Subcutaneous abdominal adipose tissue (tissue), 5 donors: ENCODE measurements at regions not wholly inside any gene's neighbourhood (a gene's known extent, or its start where the extent isn't known, plus 50 kb on each side); places are given as distances from the start of the nearest gene placed in this dataset.
"Not testable (repeated sequence)": the region's sequence is repeated elsewhere in the genome, so short reads cannot be mapped to it uniquely, and the experiment has no call there.

Source experiments
- H3K27ac ChIP-seq: one replicate; pipeline ENCODE4 v1.7.0; 2013; ENCODE audit warnings: low read depth, mild to moderate bottlenecking, inconsistent platforms, low read length, moderate library complexity
- H3K27me3 ChIP-seq, 5 donors: one replicate each; pipeline ENCODE4 v1.7.0; 2013; ENCODE audit warnings: low read length in 5 of 5, inconsistent platforms in 1 of 5; ENCODE audit not compliant: control insufficient read depth in 5 of 5, insufficient read depth in 4 of 5
- H3K36me3 ChIP-seq, 5 donors: one replicate each; pipeline ENCODE4 v1.7.0; 2013; ENCODE audit warnings: low read length in 5 of 5; ENCODE audit not compliant: control insufficient read depth in 5 of 5, insufficient read depth in 5 of 5
- H3K4me1 ChIP-seq, 5 donors: one replicate each; pipeline ENCODE4 v1.7.0; 2013; ENCODE audit warnings: low read length in 5 of 5, mild to moderate bottlenecking in 3 of 5, moderate library complexity in 1 of 5; ENCODE audit not compliant: control insufficient read depth in 5 of 5, insufficient read depth in 5 of 5
- H3K4me3 ChIP-seq, 5 donors: one replicate each; pipeline ENCODE4 v1.7.0; 2013; ENCODE audit warnings: low read length in 5 of 5, low read depth in 1 of 5
- H3K9ac ChIP-seq, 5 donors: one replicate each; pipeline ENCODE4 v1.7.0; 2013; ENCODE audit warnings: low read length in 5 of 5, mild to moderate bottlenecking in 4 of 5, moderate library complexity in 3 of 5
- H3K9me3 ChIP-seq, 5 donors: one replicate each; pipeline ENCODE4 v1.7.0; 2013; ENCODE audit warnings: low read length in 5 of 5; ENCODE audit not compliant: control insufficient read depth in 5 of 5
- donor health status: healthy.
- donor health status: healthy.
- donor health status: healthy.
- donor health status: healthy.
- donor health status: healthy.

DNA sequence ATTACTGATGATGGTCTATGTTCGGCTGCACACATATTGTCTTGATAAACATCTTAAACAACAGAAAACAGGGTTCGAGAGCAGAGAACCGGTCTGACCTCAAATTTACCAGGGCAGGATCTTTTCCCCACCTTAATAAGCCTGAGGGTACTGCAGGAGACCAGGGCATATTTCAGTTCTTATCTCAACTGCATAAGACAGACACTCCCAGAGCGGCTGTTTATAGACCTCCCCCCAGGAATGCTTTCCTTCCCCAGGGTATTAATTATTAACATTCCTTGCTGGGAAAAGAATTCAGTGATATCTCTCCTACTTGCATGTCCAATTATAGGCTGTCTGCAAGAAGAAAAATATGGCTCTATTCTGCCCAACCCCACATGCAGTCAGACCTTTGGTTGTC, 871.6 kb downstream of the DNAH5 start:
- not testable (repeated sequence) for H3K36me3 ChIP-seq, H3K27ac ChIP-seq, H3K4me1 ChIP-seq, H3K9ac ChIP-seq, H3K27me3 ChIP-seq
- Histone ChIP-seq H3K4me3 (peak overlapping the region in 2 of 5 donors; percentile 29 to 47), H3K9me3 (peaks cover 0 to 31% (median 14%) of the 10 kb centered on the region in 5 donors)

DNA sequence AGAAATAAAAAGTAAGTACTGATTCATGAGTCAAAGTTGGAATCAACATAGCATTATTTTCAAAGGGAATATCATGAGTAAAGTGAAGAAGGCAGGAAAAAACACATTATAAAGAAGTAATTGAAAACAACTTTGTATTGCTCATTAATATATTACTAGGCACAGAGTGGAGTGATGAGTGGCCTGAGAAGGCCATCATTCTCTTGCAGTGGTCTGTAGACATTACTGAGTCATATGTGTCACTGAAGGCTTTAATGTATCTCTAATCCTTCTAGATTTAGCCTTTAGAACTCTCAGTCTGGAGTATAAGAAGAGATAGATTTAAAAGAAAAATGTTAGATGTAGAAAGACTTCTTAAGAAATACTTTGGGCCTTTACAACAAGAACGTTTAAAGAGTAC, 881.4 kb downstream of the DNAH5 start:
- Histone ChIP-seq H3K27me3 (no peaks in the 10 kb centered on the region), H3K36me3 (no peaks in the 10 kb centered on the region), H3K4me1 (no peaks in the 10 kb centered on the region), H3K4me3 (no peak overlapping the region), H3K27ac (no peak overlapping the region), H3K9ac (no peak overlapping the region), H3K9me3 (no peaks in the 10 kb centered on the region)

- no peak overlapping the region for H3K9ac ChIP-seq
- no peak overlapping the region for H3K27ac ChIP-seq
- no peaks in the 10 kb centered on the region for H3K36me3 ChIP-seq
- no peaks in the 10 kb centered on the region for H3K4me1 ChIP-seq
- H3K4me3 ChIP-seq = no peak overlapping the region
- no peaks in the 10 kb centered on the region for H3K27me3 ChIP-seq
- H3K9me3 ChIP-seq = peaks cover 0 to 3% (median 0%) of the 10 kb centered on the region in 5 donors
These were observed 898.5 kb downstream of the DNAH5 start for GRCh38 chr5:13045897-13046551.

- Histone ChIP-seq H3K27me3 (no peaks in the 10 kb centered on the region), H3K9me3 (no peaks in the 10 kb centered on the region), H3K4me1 (no peaks in the 10 kb centered on the region), H3K27ac (no peak overlapping the region), H3K4me3 (no peak overlapping the region), H3K36me3 (no peaks in the 10 kb centered on the region), H3K9ac (no peak overlapping the region)
These were observed 910.4 kb downstream of the DNAH5 start for GRCh38 chr5:13034061-13034460.

- Histone ChIP-seq H3K27me3 (no peaks in the 10 kb centered on the region), H3K4me1 (peaks cover 0 to 13% (median 7%) of the 10 kb centered on the region in 5 donors), H3K36me3 (no peaks in the 10 kb centered on the region)
These were observed 915.3 kb downstream of the DNAH5 start for GRCh38 chr5:13029211-13029610.

GRCh38 chr5:13027874-13028273, 916.6 kb downstream of the DNAH5 start:
- Histone ChIP-seq H3K27ac (no peak overlapping the region), H3K9me3 (no peaks in the 10 kb centered on the region), H3K9ac (no peak overlapping the region), H3K27me3 (no peaks in the 10 kb centered on the region), H3K4me3 (no peak overlapping the region), H3K4me1 (peaks cover 0 to 13% (median 7%) of the 10 kb centered on the region in 5 donors), H3K36me3 (no peaks in the 10 kb centered on the region)

More at GRCh38 chr5:13029211-13029610, 915.3 kb downstream of the DNAH5 start:
- Histone ChIP-seq H3K4me3 (no peak overlapping the region), H3K27ac (no peak overlapping the region), H3K9me3 (no peaks in the 10 kb centered on the region), H3K9ac (no peak overlapping the region)

DNA sequence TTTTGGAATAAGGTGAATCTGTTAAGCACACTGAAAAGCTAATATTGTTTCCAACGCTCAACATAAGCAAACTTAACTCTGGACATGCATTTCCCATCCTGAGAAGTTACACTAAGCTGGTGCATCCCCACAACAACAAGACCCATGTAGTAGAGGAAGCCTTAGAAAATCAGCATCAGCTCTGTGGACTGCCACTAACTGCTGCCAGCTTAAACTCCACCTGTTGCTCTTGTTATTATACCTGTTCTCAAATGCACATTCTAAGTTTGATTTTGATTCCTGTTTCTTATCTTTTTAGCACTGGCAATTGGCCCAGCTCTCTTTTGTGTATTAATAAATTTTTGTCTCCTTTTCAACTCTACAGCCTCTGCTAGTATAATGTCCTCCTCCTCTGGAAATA, 924.8 kb downstream of the DNAH5 start:
- no peaks in the 10 kb centered on the region for H3K4me1 ChIP-seq
- H3K9ac ChIP-seq = no peak overlapping the region
- H3K27ac ChIP-seq = no peak overlapping the region
- no peaks in the 10 kb centered on the region for H3K9me3 ChIP-seq
- no peaks in the 10 kb centered on the region for H3K36me3 ChIP-seq
- H3K4me3 ChIP-seq = no peak overlapping the region
- H3K27me3 ChIP-seq = no peaks in the 10 kb centered on the region

- peaks cover 0 to 4% (median 0%) of the 10 kb centered on the region in 5 donors for H3K9me3 ChIP-seq
- H3K36me3 ChIP-seq = no peaks in the 10 kb centered on the region
- peaks cover 0 to 20% (median 0%) of the 10 kb centered on the region in 5 donors for H3K4me1 ChIP-seq
- H3K27ac ChIP-seq = no peak overlapping the region
- H3K9ac ChIP-seq = no peak overlapping the region
- H3K27me3 ChIP-seq = no peaks in the 10 kb centered on the region
- H3K4me3 ChIP-seq = no peak overlapping the region
These were observed 941.0 kb downstream of the DNAH5 start for GRCh38 chr5:13003457-13003856.

DNA sequence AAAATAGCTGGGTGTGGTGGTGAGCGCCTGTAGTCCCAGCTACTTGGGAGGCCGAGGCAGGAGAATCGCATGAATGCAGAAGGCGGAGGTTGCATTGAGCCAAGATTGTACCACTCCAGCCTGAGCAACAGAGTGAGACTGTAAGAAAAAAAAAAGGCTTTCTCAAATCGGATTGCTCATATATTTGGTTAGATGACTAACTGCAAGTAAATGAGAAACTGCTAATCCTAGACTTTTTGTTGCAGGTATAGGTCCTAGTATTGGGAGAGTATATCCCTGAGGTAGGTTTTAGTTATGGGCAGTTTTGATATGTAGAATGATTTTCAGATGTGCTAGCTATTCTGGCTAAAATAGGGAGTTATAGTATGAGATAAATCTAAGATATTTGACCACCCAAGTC, 944.8 kb downstream of the DNAH5 start:
- no peak overlapping the region for H3K27ac ChIP-seq
- no peaks in the 10 kb centered on the region for H3K36me3 ChIP-seq
- H3K9ac ChIP-seq = no peak overlapping the region
- H3K9me3 ChIP-seq = peaks cover 0 to 4% (median 0%) of the 10 kb centered on the region in 5 donors
- no peak overlapping the region for H3K4me3 ChIP-seq
- H3K27me3 ChIP-seq = no peaks in the 10 kb centered on the region
- H3K4me1 ChIP-seq = peaks cover 0 to 20% (median 0%) of the 10 kb centered on the region in 5 donors

DNA sequence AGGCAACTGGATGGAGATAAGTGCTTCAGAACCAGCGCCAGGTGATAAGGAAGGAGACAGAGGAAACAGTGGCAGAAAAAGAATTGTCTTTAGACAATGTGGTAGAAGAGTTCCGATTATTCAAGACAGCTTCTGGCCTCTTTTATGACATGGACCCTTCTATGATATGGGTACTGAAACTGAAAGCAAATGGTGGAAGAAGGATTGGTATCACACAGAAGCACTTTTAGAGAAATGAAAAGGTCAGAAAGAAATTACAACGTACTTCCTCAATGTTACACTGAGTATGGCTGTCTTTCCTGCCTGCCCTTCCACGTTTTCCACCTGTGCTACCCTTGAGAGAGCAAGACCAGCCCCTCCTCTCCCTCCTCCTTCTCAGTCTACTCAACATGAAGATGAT, 959.3 kb downstream of the DNAH5 start:
- Histone ChIP-seq H3K36me3 (no peaks in the 10 kb centered on the region), H3K27ac (no peak overlapping the region), H3K9me3 (peaks cover 0 to 5% (median 0%) of the 10 kb centered on the region in 5 donors), H3K9ac (no peak overlapping the region), H3K27me3 (no peaks in the 10 kb centered on the region), H3K4me3 (no peak overlapping the region), H3K4me1 (no peaks in the 10 kb centered on the region)
